Spinal cord (tissue), 9 donors: ENCODE measurements at regions not wholly inside any gene's neighbourhood (a gene's known extent, or its start where the extent isn't known, plus 50 kb on each side); places are given as distances from the start of the nearest gene placed in this dataset.

Source experiments
- DNase-seq, 6 donors: peaks; one replicate each; pipeline versions ENCODE4 v3.0.0 to v3.0.0-alpha.2; 2013 to 2015; ENCODE audit warnings: low spot score in 6 of 6, low read depth in 4 of 6
- H3K27ac ChIP-seq: one replicate; pipeline ENCODE4 v1.5.1; 2013; ENCODE audit warnings: low read depth, low read length, control low read depth
- H3K27me3 ChIP-seq: one replicate; pipeline ENCODE4 v1.6.1; 2013; ENCODE audit warnings: low read length; ENCODE audit not compliant: control insufficient read depth, insufficient read depth
- H3K36me3 ChIP-seq: one replicate; pipeline ENCODE4 v1.6.1; 2013; ENCODE audit warnings: low read length; ENCODE audit not compliant: control insufficient read depth, insufficient read depth
- H3K4me1 ChIP-seq: one replicate; pipeline ENCODE4 v1.6.1; 2013; ENCODE audit warnings: low read length; ENCODE audit not compliant: control insufficient read depth, insufficient read depth
- H3K4me3 ChIP-seq: one replicate; pipeline ENCODE4 v1.5.1; 2013; ENCODE audit warnings: low read depth, low read length, control low read depth
- H3K9me3 ChIP-seq: one replicate; pipeline ENCODE4 v1.6.1; 2013; ENCODE audit warnings: low read length; ENCODE audit not compliant: control insufficient read depth, insufficient read depth
- WGBS: methylation state at CpG from one replicate; pipeline ENCODE4 v1.1.5; 2013; ENCODE audit warnings: missing lambda C conversion rate; ENCODE audit not compliant: insufficient coverage; 5-methylcytosine and 5-hydroxymethylcytosine counted together
- donor health status: healthy.

DNA sequence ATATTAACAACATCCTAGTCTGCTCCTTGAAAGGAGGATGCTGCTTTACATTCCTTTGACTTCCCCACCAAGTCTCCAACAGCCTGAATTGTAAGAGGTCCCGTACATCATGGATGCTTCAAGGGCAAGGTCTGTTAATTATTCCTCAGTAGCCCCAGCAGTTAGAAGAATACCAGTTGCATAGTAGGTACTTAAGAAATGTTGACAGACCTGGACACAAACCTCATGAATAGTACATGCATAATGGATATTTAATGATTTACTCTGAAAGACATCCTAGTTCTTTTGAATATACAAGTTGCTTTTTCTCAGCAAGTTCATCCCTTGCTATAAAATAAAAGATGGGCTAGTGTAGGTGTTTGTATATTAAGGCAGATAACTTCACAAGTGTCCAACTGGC is 112.1 kb upstream of the DPYD start:
- DNase-seq: no peak
- H3K27ac ChIP-seq: no peak overlapping the region
- H3K27me3 ChIP-seq: no peaks in the 10 kb centered on the region
- no peaks in the 10 kb centered on the region for H3K4me1 ChIP-seq
- no peak overlapping the region for H3K4me3 ChIP-seq
- no peaks in the 10 kb centered on the region for H3K36me3 ChIP-seq
- no peaks in the 10 kb centered on the region for H3K9me3 ChIP-seq
- WGBS: no CpG with 5 or more reads among the region's 1 CpG

DNA sequence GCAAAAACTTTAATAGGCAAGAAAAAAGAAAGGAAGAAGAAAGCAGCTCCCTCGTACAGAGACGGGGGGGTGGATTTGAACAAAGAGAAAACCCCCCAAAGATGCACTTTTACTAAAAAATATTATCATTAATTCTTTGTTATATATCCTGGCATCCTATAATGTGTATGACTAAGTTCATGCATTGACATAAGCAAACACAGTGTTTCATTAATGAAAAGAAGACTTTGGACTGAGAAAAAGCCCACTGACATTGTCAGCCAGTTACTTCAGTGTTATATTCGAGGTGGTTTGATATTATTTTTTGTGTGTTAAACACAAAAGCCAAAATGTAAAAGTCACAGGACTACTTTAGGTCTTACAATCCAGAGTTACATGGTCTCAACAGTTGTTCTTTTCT is 110.1 kb upstream of the DPYD start:
- Histone ChIP-seq H3K9me3 (no peaks in the 10 kb centered on the region), H3K36me3 (no peaks in the 10 kb centered on the region), H3K27me3 (no peaks in the 10 kb centered on the region), H3K4me3 (no peak overlapping the region), H3K27ac (no peak overlapping the region), H3K4me1 (no peaks in the 10 kb centered on the region)
- no CpG with 5 or more reads among the region's 3 CpGs for WGBS
- no peak for DNase-seq

- Histone ChIP-seq H3K27ac (no peak overlapping the region), H3K4me3 (no peak overlapping the region), H3K4me1 (no peaks in the 10 kb centered on the region), H3K9me3 (no peaks in the 10 kb centered on the region), H3K27me3 (no peaks in the 10 kb centered on the region), H3K36me3 (no peaks in the 10 kb centered on the region)
- no peak for DNase-seq
Measured at GRCh38 chr1:98030483-98030882, 109.6 kb upstream of the DPYD start.

DNA sequence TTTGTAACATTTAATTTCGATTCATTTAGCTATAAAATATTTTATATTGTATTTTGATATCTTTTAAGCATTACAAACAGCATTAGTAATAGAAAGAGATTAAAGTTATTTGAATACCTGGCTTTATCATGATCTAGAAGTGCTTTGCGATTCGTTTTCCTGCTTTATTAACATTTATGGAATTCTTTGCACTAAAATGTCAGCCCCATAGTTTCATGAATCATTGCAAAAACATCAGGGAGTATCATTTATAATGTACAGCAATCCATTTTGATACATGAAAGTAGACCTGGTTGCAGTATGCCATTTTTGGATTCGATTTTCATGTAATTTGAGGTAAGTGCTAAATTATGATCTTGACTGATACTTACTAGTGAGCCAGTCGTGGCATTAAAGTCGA is 108.0 kb upstream of the DPYD start:
- no peaks in the 10 kb centered on the region for H3K36me3 ChIP-seq
- no peaks in the 10 kb centered on the region for H3K9me3 ChIP-seq
- WGBS: no CpG with 5 or more reads among the region's 6 CpGs
- no peak overlapping the region for H3K4me3 ChIP-seq
- DNase-seq: no peak
- H3K4me1 ChIP-seq: no peaks in the 10 kb centered on the region
- H3K27me3 ChIP-seq: no peaks in the 10 kb centered on the region
- H3K27ac ChIP-seq: no peak overlapping the region

DNA sequence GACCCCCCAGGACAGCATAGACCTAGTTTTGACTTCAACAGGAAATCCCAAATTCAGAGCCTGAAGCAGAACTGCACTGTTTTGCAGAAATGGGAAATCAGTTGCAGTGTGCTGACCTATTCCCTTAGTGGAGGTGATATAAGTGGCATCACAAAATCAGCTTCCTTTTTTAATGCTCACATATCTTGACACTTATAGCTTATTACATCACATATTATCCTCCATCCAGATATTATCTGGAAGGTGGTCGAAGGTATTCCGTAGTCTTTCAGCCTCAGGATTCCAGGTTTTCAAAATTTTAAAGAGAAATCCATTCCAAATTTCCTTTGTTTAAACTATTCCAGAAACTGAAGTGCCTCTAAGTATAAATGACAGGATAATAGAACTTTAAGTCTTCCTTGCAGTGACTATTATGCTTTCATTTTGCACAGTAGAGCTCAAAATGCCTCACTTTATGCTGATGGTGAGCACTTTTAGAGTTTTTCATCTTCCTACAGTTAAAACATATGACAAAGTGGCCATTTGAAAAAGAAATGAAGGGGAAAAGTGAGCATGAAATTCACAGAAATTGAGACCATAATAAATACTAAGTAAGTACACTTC is 106.4 kb upstream of the DPYD start:
- DNase-seq: no peak
- Histone ChIP-seq H3K27ac (no peak overlapping the region), H3K9me3 (no peaks in the 10 kb centered on the region), H3K4me3 (no peak overlapping the region), H3K27me3 (no peaks in the 10 kb centered on the region), H3K36me3 (no peaks in the 10 kb centered on the region), H3K4me1 (no peaks in the 10 kb centered on the region)
- no CpG with 5 or more reads among the region's 2 CpGs for WGBS

GRCh38 chr1:98025858-98026257 is 105.0 kb upstream of the DPYD start:
- Histone ChIP-seq H3K4me3 (no peak overlapping the region), H3K36me3 (no peaks in the 10 kb centered on the region), H3K27ac (no peak overlapping the region), H3K4me1 (no peaks in the 10 kb centered on the region), H3K27me3 (no peaks in the 10 kb centered on the region), H3K9me3 (no peaks in the 10 kb centered on the region)
- no peak for DNase-seq
- no CpG with 5 or more reads among the region's 3 CpGs for WGBS

GRCh38 chr1:98021126-98021525 is 100.3 kb upstream of the DPYD start:
- Histone ChIP-seq H3K36me3 (no peaks in the 10 kb centered on the region), H3K27me3 (no peaks in the 10 kb centered on the region), H3K9me3 (no peaks in the 10 kb centered on the region), H3K27ac (no peak overlapping the region), H3K4me1 (no peaks in the 10 kb centered on the region), H3K4me3 (no peak overlapping the region)
- peak in 1 of 6 donors; percentile 90 for DNase-seq
- no CpG with 5 or more reads among the region's 3 CpGs for WGBS

- H3K9me3 ChIP-seq: no peaks in the 10 kb centered on the region
- no peak for DNase-seq
- no peak overlapping the region for H3K4me3 ChIP-seq
- no CpG with 5 or more reads among the region's 2 CpGs for WGBS
- no peaks in the 10 kb centered on the region for H3K36me3 ChIP-seq
- no peaks in the 10 kb centered on the region for H3K27me3 ChIP-seq
- no peaks in the 10 kb centered on the region for H3K4me1 ChIP-seq
- H3K27ac ChIP-seq: no peak overlapping the region
Measured at GRCh38 chr1:98019747-98020146, 98.9 kb upstream of the DPYD start.

DNA sequence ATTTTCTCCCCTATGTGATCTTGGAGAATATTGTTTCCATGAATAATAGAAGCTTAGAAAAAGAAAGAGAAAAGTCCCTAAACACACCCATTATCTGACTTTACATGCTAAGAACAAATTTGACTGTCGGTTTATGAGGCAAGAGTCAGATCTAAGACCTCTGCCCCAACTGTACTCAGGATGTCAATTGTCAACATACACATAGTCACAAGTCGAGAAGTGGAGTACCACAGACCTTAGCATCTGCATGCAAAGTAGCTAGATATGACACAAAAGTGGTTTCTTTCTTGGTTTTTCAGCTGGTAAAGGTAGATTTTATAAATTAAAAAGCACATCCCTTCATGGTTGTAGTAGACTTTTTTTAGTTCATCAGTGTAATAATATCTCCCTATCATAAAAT is 97.2 kb upstream of the DPYD start:
- DNase-seq: no peak
- no peak overlapping the region for H3K4me3 ChIP-seq
- WGBS: no CpG with 5 or more reads among the region's 2 CpGs
- no peaks in the 10 kb centered on the region for H3K27me3 ChIP-seq
- no peaks in the 10 kb centered on the region for H3K4me1 ChIP-seq
- H3K9me3 ChIP-seq: no peaks in the 10 kb centered on the region
- no peaks in the 10 kb centered on the region for H3K36me3 ChIP-seq
- H3K27ac ChIP-seq: no peak overlapping the region

- Histone ChIP-seq H3K4me3 (no peak overlapping the region), H3K36me3 (no peaks in the 10 kb centered on the region), H3K27me3 (no peaks in the 10 kb centered on the region)
Measured at GRCh38 chr1:98017184-98017583, 96.3 kb upstream of the DPYD start.

More at GRCh38 chr1:98017184-98017583, 96.3 kb upstream of the DPYD start:
- no peak overlapping the region for H3K27ac ChIP-seq
- H3K4me1 ChIP-seq: no peaks in the 10 kb centered on the region
- no peaks in the 10 kb centered on the region for H3K9me3 ChIP-seq
- DNase-seq: no peak
